ENCODE measurements at regions not wholly inside any gene's neighbourhood (a gene's known extent, or its start where the extent isn't known, plus 50 kb on each side); places are given as distances from the start of the nearest gene placed in this dataset.

DNA sequence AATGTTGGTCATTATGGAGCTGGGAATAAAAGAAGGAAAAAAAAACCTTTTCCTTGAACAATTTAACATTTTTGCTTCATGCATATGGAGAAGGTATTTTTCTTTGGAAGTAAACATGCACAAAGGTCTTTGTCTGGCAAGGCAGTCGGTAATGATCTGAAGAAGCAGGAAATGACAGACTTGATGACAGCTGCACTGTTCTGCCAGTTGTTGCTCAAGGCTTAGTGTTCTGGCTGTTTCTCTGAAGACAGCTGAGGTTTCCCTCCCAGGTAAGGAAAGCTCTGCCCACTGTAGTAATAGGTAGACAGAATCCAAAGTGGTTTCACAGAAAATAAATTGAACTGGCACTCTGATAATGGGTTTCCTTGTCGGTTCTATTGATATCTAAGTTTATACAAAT, 308.4 kb upstream of the GCFC2 start:
- TF ChIP-seq EZH2 (IDR thresholded peaks at IDR 0.05; ENCODE audit: insufficient read depth, poor library complexity, severe bottlenecking), result no peak
- no peak for TF ChIP-seq EZH2phosphoT487 (IDR thresholded peaks at IDR 0.05; ENCODE audit: insufficient read depth, low read depth)

Measured in GM23248 (cell line).